ENCODE measurements at regions not wholly inside any gene's neighbourhood (a gene's known extent, or its start where the extent isn't known, plus 50 kb on each side); places are given as distances from the start of the nearest gene placed in this dataset.

DNA sequence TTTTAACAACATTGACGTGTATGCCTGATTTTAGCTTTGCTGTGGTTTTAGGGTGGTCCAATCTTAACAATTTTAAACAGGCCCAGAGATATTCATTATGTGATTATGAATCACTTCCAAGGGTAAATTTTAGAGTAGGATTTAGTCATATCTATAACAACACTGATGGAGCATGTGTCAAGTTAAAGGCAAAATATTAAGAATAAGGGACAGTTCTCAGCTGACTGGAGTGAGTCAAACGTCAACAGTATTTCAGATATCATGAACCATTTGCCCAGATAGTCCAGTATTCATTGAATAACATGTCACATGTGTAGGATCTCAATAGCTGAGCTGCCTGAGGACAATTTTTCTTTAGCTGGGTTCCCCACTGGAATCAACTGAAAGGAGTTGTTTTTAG is 61.3 kb upstream of the VCX2 start:
- no peak for DNase-seq

GRCh38 chrX:8233091-8233490 is 62.0 kb upstream of the VCX2 start:
- no peak for DNase-seq

DNA sequence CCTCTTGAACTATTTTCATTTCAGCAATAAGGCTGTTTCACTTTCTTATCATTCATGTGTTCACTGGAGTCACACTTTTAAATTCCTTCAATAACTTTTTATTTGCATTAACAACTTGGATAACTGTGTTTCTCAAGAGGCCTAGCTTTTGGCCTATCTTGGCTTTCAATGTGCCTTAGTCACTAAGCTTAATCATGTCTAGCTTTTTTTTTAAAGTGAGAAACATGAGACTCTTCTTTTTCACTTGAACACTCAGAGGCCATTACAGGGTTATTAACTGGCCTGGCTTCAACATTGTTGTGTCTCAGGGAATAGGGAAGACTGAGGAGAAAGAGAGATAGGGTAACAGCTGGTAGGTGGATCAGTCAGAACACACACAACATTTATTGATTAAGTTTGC is 64.0 kb upstream of the VCX2 start:
- no peak for DNase-seq

- DNase-seq, result no peak
Measured at GRCh38 chrX:8237718-8238117, 66.7 kb upstream of the VCX2 start.

DNA sequence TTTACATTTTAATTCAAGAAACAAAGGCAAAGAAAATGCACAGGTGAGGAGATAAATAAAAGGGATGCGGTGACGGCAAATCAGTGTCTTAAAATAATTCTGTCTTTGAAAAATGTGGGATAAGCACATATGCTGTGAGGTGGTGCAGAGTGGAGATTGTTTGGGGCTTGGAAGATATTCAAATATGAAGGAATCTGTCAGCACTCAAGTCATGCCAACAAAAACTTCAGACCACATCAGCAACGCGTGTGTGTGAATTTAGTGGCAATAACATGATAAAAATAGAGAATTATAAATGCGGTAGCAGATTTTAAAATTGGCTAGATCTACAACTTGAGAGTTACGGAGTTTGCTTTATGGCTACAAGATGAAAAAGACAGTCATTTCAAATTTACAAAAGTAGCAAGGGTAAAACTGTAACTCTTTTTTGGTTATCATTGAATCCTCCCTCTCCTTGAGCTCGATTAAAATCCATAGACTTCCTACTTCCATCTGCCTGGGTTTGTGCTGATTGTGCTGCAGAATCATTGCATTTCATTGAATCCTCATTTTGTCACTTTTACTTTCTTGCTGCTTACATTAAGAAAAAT is 71.5 kb upstream of the VCX2 start:
- DNase-seq, result no peak

DNA sequence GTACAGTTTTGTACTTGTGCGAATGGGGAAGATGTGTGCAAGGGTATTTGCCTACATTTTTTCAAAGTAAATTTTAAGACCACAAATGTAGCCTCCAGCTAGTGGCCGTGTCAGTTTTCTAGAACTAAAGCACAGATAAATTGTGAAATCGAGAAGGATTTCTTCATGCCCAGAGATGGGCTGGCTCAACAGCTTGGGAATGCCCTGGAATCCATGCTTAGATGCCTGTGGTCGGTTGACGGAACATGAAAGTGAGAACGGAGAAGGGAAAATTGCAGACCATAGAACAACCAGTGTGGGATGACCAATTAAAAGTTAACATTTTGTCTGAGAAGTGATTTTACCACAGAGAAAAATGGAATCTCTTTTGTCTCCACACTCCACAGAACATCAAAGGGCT is 73.2 kb upstream of the VCX2 start:
- no peak for DNase-seq

GRCh38 chrX:8245411-8245810 is 74.3 kb upstream of the VCX2 start:
- no peak for DNase-seq

GRCh38 chrX:8253096-8253495 is 82.0 kb upstream of the VCX2 start:
- no peak for DNase-seq

- DNase-seq, result no peak
Measured at GRCh38 chrX:8254401-8254800, 83.3 kb upstream of the VCX2 start.

DNA sequence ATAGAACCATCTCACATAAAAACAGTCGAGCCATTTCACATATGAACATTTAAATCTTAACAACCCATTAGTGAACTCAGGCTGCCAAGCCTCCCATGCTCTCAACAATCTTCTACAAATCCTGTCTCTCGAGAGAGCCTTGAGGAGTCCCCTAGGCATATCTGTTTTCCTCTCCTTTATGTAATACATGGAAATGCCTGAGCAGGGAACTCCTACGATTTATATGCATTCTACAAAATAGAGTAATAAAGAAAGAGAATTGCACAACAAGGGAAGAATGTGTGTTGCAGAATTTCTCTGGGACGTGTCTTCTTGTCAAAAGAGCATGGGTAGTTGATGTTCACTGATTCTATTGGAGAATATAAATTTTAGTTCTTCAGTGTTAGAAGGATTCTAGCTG is 101.8 kb upstream of the VCX2 start:
- no peak for DNase-seq

GRCh38 chrX:8273451-8273895 is 102.4 kb upstream of the VCX2 start:
- DNase-seq, result no peak

DNA sequence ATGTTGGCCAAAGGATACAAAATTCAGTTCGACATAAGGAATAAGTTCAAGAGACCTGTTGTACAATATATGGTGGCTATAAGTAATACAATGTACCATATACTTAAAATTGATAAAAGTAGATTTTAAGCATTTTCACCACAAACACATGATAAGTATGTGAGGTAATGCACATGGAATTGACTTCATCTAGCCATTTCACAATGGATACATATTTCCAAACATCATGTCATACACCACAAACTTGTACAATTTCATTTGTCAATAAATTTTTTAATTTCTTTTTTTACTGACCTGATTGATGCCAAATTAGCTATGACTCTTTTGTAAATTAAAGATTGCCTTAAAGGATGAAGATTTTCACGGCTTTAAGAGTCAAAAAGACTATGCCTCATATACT is 103.1 kb upstream of the VCX2 start:
- no peak for DNase-seq

GRCh38 chrX:8278557-8278956 is 107.5 kb upstream of the VCX2 start:
- DNase-seq, result no peak

DNA sequence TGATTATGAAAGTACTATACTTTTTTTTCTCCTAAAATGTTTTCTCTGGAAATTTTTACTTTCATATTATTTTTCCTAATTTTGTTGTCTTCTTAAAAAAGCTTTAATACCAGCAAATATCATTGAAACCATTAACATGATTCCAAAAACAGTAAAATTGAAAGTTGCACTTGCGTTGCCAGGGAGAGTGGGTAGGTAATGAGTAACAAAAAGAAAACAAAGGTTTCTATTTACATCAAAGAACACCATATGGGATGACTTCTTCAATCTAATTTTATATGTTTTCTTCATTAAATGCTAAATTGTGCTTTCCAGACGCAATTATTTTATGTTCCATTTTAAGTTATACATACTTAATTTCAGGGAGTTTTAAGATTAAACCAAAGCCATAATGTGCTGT is 108.3 kb upstream of the VCX2 start:
- DNase-seq, result no peak

- no peak for DNase-seq
Measured at GRCh38 chrX:8284131-8284530, 113.1 kb upstream of the VCX2 start.

DNA sequence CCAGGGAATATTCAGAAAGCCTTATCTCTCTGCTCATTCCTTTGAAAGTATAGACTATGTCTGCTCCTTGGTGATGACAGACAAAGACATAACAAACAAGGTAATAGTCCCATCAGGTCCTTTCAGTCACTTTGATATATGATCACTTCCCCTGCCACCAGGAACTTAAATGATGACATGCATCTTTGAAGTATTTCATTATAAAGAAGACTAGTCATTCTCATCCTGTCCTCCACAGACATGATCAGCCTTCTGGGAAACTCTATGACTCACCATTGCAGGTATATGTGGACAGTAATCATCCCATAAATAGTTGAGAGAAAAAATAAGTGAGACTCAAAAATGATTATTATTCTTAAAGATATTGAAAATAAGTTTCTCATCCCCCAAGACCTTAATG is 117.5 kb upstream of the VCX2 start:
- DNase-seq, result no peak

DNA sequence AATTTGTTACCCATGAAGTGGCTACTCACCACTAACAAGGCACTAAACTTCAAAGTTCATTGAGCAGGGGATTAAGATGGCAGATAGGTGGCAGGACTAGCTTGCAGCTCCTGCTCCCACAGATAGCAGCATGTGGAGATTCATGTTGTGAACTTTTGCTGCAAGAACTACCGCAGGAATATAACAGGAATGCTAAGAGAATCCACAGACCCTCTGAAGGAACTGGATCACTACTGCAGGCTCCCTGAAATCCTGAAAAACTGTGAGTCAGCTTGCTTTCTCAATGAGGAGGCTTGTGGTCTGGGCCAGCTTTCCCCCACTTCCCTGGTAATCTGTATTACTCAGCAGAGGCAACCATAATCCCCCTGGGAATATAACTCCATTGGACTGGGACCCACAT is 118.5 kb upstream of the VCX2 start:
- no peak for DNase-seq

DNA sequence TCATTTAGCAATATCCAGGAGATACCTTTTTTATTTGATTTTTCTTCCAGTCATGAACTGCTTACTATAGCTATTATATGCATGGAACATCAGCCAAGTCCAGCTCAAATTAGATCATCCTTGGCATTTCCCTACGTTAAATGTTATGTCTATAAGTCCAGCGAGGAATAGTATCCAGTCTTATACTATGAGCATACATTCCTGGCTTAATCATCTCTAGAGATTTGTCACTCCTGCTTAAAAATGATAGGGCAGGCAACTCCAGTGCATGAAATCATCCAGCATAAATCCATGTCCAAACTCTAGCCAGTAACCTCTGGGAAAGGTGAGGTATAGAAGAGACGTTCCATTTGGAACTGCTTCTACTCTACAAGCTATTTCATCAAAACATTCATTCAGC is 126.7 kb upstream of the VCX2 start:
- DNase-seq, result no peak

DNA sequence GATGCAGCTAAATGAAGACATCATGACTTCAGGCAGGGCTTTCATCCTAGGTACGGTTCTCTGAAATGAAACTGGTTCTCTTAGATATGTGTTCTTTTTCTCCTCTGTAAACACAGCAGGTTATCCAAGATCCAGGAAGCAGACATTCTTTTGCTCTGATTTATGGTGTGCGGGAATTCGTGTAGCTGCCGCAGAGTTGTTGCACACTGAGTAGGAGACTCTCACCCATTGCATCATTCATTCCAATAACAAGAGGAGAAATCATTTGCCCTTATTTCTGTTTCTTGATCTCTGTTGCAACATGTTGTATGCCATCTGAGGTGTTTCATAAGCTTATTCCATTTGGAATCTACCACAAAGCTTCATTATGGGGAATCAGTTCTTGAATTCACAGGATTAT is 133.6 kb upstream of the VCX2 start:
- DNase-seq, result no peak

- no peak for DNase-seq
Measured at GRCh38 chrX:8305350-8305749, 134.3 kb upstream of the VCX2 start.

GRCh38 chrX:8306291-8306925 is 135.3 kb upstream of the VCX2 start:
- no peak for DNase-seq

- DNase-seq, result no peak
Measured at GRCh38 chrX:8310409-8310808, 139.3 kb upstream of the VCX2 start.

GRCh38 chrX:8313844-8314243 is 142.8 kb upstream of the VCX2 start:
- DNase-seq, result no peak

- DNase-seq, result no peak
Measured at GRCh38 chrX:8314881-8315280, 143.8 kb upstream of the VCX2 start.

DNA sequence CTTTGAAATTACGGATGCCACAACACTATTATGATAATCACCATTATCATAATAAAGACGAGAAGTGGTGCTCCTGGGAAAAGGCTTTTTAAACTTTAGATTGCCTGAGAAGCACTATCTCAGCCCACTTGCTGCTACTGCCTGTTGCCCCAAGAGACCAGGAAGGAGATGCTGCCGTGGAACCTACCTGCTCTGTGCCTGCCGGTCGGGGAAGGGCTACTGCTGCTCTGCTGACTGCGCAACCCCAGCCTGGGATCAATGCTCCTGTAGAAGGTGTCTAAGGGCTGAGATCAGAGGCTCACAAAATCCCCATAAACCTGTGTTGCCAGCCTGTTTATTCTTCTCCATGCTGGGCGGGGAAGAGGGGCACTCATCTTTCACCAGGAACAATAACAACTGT is 145.3 kb upstream of the VCX3B start:
- no peak for DNase-seq

All from OCI-M1 (cell line).